ENCODE measurements at regions not wholly inside any gene's neighbourhood (a gene's known extent, or its start where the extent isn't known, plus 50 kb on each side); places are given as distances from the start of the nearest gene placed in this dataset.

DNA sequence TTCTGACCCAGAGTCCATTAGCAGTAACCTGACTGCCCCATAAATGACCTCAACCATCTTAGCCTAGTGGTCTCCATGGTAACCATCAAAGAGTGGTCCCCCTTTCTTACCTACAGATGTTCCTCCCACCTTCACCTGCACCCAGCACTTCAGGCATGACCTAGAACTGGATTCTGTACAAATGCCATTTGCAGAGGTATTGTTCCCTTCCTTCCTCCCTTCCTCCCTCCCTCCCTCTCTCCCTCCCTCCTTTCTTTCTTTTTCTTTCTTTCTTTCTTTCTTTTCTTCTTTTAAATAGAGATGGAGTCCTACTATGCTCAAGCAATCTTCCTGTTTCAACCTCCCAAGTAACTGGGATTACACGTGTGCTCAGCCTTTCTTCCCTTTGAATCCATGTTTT is 114.6 kb upstream of the SLC1A4 start:
- DNase-seq (ENCODE audit: low read depth): no peak
- no peak overlapping the region for H3K4me3 ChIP-seq (ENCODE audit: low read depth, low read length)
- TF ChIP-seq CTCF (IDR thresholded peaks at IDR 0.05; ENCODE audit: insufficient read depth, low read depth, low read length, missing control alignments): no peak

- no peak for TF ChIP-seq CTCF (IDR thresholded peaks at IDR 0.05; ENCODE audit: insufficient read depth, low read depth, low read length, missing control alignments)
- no peak overlapping the region for H3K4me3 ChIP-seq (ENCODE audit: low read depth, low read length)
- no peak for DNase-seq (ENCODE audit: low read depth)
These were observed 113.8 kb upstream of the SLC1A4 start for GRCh38 chr2:64875368-64875767.

- DNase-seq (ENCODE audit: low read depth): no peak
- H3K4me3 ChIP-seq (ENCODE audit: low read depth, low read length): no peak overlapping the region
- no peak for TF ChIP-seq CTCF (IDR thresholded peaks at IDR 0.05; ENCODE audit: insufficient read depth, low read depth, low read length, missing control alignments)
These were observed 113.0 kb upstream of the SLC1A4 start for GRCh38 chr2:64876137-64876647.

DNA sequence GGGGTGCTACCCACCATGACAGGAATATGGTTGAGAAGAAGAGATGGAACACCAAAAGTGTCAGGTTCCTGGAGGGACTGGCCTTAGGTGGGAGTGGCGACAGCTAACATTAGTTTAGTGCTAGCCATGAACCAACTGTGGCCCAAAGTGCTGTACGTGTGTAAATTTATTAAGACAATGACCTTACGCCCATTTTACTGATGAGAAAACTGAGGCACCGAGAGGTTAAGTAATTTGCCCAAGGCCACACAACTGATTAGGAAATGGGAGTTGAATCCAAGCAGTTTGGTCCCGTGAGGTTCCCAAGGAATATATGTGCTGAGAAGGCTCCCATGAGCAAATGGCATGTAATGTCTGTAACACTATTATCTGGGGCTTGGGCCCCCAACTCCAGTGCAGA is 109.5 kb upstream of the SLC1A4 start:
- TF ChIP-seq CTCF (IDR thresholded peaks at IDR 0.05; ENCODE audit: insufficient read depth, low read depth, low read length, missing control alignments): no peak
- H3K4me3 ChIP-seq (ENCODE audit: low read depth, low read length): no peak overlapping the region
- DNase-seq (ENCODE audit: low read depth): no peak

DNA sequence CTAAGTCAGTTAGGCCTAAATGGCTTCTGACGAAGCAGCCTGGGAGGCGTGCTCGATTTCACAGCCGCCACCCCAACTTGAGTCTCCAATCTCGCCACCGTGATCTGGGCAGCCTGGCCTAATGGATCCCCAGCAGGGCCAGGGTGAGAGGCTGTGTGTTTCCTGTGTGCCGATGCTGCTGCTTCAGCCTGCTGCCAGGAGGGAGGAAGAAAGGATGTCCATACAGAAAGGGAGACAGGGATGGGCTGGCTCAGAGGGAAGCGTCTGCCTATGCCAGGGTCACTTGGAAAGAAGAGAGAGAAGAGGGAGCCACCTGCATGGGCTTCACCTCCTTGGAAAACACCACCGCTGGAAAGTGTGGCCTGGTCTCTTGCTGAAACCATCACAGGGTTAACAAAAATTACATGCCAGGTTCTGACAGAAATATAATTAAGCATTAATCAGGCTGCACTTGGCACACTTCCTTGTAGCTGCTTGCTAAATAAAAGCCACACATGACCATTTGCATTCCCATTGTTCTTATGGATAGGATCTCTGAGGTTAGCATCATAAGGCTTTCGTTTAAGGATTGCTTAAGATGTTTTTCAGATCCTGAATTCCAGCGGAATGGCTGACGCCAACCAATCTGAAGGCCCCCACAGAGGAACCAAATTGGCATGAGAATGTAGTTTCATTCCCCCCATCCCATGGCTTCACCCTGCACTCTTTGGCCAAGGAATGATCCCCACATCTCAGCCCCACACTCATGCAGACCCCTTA is 108.8 kb upstream of the SLC1A4 start:
- H3K4me3 ChIP-seq (ENCODE audit: low read depth, low read length): no peak overlapping the region
- no peak for TF ChIP-seq CTCF (IDR thresholded peaks at IDR 0.05; ENCODE audit: insufficient read depth, low read depth, low read length, missing control alignments)

DNA sequence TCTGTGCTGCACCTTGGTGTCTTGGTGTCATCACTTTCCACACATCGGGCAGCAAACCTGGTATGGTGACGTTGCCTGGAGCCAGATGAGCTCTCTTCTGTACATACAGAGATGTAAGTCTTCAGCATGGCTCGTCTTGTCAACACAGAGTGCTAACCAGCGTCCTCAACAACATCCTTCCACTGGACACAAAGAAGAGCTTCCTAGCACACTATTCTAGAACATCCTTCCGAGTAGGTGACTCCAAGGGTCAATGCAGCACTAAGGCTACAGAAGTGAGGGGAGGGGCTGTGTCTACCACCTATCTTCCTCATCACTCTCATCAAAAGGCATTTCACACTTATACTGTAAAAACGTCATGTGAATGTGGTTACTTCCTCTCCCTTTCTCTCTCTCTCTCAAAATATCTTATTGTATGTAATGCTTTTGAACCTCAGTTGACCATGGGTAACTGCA is 108.1 kb upstream of the SLC1A4 start:
- no peak overlapping the region for H3K4me3 ChIP-seq (ENCODE audit: low read depth, low read length)
- no peak for DNase-seq (ENCODE audit: low read depth)
- no peak for TF ChIP-seq CTCF (IDR thresholded peaks at IDR 0.05; ENCODE audit: insufficient read depth, low read depth, low read length, missing control alignments)

More for the DNA sequence above, 108.8 kb upstream of the SLC1A4 start:
- DNase-seq (ENCODE audit: low read depth): no peak

DNA sequence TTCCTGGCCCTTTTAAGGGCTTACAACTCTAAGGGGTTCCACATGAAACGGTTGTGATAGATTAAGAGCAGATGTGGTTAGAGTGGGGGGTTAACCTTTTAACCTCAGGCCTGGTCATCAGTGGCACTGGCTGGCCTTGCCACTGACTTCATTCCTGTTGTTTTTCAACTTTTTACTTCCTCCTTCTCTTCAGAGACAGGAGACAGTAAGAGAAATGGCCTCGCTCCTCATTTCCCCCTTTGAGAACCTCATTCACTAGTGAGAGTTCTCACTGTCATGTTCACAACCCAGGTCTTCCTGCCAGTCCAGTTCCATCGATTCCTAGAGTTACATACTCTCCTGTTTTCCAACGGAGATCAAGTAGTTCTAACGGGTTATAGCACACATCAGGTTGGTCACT is 101.6 kb upstream of the SLC1A4 start:
- TF ChIP-seq CTCF (IDR thresholded peaks at IDR 0.05; ENCODE audit: insufficient read depth, low read depth, low read length, missing control alignments): no peak
- no peak overlapping the region for H3K4me3 ChIP-seq (ENCODE audit: low read depth, low read length)
- DNase-seq (ENCODE audit: low read depth): no peak
